ENCODE measurements at regions not wholly inside any gene's neighbourhood (a gene's known extent, or its start where the extent isn't known, plus 50 kb on each side); places are given as distances from the start of the nearest gene placed in this dataset.

DNA sequence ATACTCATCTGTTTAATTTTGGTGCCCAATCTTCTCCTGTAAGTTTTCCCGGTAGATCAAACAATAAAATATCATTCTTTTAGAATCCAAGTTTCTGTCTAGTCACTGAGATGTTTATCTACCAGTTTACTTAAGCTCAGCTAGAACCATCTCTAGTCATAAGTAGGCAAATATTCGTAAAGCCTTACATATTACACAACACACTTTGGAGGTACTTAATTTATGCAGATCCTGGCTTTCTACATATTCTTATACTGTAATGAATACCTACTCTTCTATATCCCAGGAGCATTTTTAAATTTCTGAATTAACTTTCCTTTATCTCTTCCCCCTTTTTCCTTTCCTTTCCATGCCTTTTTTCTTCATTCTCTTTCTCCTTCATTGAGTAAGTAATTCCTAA lies 185.9 kb upstream of the ZBTB20 start:
- intact Hi-C loops (cut with DNase I, micrococcal nuclease), result no loop called here
- H3K4me1 ChIP-seq (ENCODE audit: low read depth), result no peaks in the 10 kb centered on the region
- no peaks in the 10 kb centered on the region for H3K36me3 ChIP-seq (ENCODE audit: low read depth)
- no peak overlapping the region for H3K4me3 ChIP-seq
- no peak for DNase-seq
- H3K9me3 ChIP-seq, result no peaks in the 10 kb centered on the region
- ATAC-seq, result no peak
- TF ChIP-seq, protein P1, sequence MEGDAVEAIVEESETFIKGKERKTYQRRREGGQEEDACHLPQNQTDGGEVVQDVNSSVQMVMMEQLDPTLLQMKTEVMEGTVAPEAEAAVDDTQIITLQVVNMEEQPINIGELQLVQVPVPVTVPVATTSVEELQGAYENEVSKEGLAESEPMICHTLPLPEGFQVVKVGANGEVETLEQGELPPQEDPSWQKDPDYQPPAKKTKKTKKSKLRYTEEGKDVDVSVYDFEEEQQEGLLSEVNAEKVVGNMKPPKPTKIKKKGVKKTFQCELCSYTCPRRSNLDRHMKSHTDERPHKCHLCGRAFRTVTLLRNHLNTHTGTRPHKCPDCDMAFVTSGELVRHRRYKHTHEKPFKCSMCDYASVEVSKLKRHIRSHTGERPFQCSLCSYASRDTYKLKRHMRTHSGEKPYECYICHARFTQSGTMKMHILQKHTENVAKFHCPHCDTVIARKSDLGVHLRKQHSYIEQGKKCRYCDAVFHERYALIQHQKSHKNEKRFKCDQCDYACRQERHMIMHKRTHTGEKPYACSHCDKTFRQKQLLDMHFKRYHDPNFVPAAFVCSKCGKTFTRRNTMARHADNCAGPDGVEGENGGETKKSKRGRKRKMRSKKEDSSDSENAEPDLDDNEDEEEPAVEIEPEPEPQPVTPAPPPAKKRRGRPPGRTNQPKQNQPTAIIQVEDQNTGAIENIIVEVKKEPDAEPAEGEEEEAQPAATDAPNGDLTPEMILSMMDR (IDR thresholded peaks at IDR 0.05), result no peak

- DNase-seq, result no peak
- intact Hi-C loops (cut with DNase I, micrococcal nuclease), result no loop called here
- Histone ChIP-seq H3K36me3 (ENCODE audit: low read depth) (no peaks in the 10 kb centered on the region), H3K4me3 (no peak overlapping the region), H3K4me1 (ENCODE audit: low read depth) (no peaks in the 10 kb centered on the region), H3K9me3 (no peaks in the 10 kb centered on the region)
- TF ChIP-seq, protein P1 (IDR thresholded peaks at IDR 0.05), result no peak
- ATAC-seq, result no peak
These were observed 189.7 kb upstream of the ZBTB20 start for GRCh38 chr3:115336836-115337235.

DNA sequence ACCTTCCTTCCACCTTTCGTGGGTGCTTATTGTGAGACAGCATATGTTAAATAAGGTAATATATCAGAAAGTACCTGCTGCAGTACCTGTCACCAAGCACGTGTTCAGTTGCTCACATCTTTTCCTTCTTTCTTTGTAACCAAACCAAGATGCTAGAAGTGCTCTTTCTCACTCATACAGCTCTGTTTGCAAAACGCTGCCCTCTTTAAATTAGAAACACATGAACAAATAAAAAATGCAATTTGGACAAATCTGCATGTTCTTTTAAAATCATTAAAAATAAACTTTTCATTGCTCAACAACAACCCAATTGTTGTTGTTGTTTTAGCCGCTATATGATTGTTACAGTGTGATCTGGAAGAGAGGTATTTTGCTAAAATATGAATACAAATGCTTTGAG lies 193.5 kb upstream of the ZBTB20 start:
- DNase-seq (no peak), ATAC-seq (no peak)
- Histone ChIP-seq H3K36me3 (ENCODE audit: low read depth) (no peaks in the 10 kb centered on the region), H3K4me1 (ENCODE audit: low read depth) (no peaks in the 10 kb centered on the region), H3K9me3 (no peaks in the 10 kb centered on the region), H3K4me3 (no peak overlapping the region)
- TF ChIP-seq, protein P1 (IDR thresholded peaks at IDR 0.05), result no peak
- intact Hi-C loops (cut with DNase I, micrococcal nuclease), result no loop called here

GRCh38 chr3:115341208-115341607 lies 194.1 kb upstream of the ZBTB20 start:
- Histone ChIP-seq H3K4me3 (no peak overlapping the region), H3K4me1 (ENCODE audit: low read depth) (no peaks in the 10 kb centered on the region), H3K9me3 (no peaks in the 10 kb centered on the region), H3K36me3 (ENCODE audit: low read depth) (no peaks in the 10 kb centered on the region)
- TF ChIP-seq, protein P1 (IDR thresholded peaks at IDR 0.05), result no peak
- no peak for ATAC-seq
- intact Hi-C loops (cut with DNase I, micrococcal nuclease), result no loop called here
- DNase-seq, result no peak

DNA sequence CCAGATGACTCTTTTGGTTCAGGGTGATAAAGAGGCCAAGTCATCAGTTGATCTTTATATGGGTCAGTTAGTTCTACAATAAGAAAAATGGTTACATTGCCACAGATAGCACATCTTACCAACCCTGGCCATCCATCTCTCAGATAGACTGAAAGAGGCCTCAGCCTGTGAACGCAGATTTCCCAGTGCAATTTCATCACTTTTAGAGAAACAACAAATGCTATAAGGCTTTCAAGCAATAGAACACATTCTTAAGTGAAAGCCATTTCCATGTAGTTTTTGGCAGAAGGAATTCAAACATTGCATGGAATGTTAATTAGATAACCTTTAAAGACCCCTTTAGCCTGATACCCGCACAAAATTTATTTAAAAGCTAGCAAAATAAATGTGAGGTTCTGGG lies 200.6 kb upstream of the ZBTB20 start:
- intact Hi-C loops (cut with DNase I, micrococcal nuclease), result no loop called here

More for the DNA sequence above, 200.6 kb upstream of the ZBTB20 start:
- H3K4me3 ChIP-seq, result no peak overlapping the region
- no peak for ATAC-seq
- no peaks in the 10 kb centered on the region for H3K4me1 ChIP-seq (ENCODE audit: low read depth)
- TF ChIP-seq, protein P1 (IDR thresholded peaks at IDR 0.05), result no peak
- no peaks in the 10 kb centered on the region for H3K9me3 ChIP-seq
- DNase-seq, result no peak
- H3K36me3 ChIP-seq (ENCODE audit: low read depth), result no peaks in the 10 kb centered on the region

Measured in mucosa of descending colon (tissue), 3 donors.